Stimulated activated naive CD4-positive, alpha-beta T cell treated with Interleukin-2 at 50 U/mL for 16 hours (primary cell): ENCODE measurements at regions not wholly inside any gene's neighbourhood (a gene's known extent, or its start where the extent isn't known, plus 50 kb on each side); places are given as distances from the start of the nearest gene placed in this dataset.

ENCODE experiments used
- DNase-seq: peaks from one replicate; lab custom pipeline; 2025; lab: John Stamatoyannopoulos, UW

DNA sequence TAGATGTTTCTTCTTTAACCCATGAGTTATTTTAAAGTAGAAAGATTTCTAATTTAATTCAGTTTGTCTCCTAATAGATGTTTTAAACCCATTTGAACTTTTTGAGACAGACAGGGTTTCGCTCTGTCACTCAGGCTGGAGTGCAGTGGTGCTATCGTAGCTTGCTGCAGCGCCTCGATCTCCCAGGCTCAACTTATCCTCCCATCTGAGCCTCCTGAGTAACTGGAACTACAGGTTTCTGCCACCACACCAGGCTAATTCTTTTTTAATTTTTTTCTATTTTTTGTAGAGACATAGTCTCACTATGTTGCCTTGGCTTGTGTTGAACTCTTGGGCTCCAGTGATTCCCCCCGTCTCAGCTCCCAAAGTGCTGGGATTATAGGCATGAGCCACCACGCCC lies 53.0 kb upstream of the RAB18 start:
- DNase-seq, result no peak

DNA sequence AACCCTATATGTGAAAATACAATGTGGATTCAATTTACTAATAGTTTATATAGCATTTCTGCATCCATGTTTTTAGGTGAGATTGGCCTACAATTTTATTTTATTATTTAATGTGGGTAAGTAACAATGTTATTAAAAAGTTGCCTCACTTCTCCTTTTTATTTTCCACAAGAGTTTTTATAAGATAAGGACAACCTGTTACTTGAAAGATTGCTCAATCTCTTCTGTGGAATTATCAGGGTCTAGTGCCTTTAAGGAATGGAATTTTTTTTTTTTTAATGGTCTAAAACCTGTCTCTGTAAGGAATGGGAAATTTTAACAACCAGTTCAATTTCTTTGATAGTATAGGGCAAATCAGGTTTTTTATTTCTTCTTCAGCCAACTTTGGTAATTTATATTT lies 53.9 kb upstream of the RAB18 start:
- no peak for DNase-seq

- DNase-seq, result no peak
Observed at GRCh38 chr10:27449571-27449970, 54.5 kb upstream of the RAB18 start.

DNA sequence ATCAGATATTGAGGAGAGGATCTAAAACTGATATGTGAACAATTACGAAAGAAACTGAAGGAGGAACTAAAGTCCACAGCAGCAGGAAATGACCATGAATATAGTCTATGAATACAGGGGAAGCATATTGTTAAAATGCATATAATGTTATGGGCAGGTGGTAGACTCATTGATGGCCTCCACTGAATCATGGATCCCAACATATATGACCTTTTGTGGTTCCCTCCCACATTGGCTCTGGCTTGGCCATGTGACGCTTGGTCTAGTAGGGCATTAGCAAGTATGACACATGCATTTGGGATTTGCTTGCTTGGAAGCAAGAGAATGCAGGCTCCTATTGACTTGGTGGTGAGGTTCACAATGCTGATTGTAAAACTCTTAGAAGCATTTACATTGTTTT lies 55.2 kb upstream of the RAB18 start:
- DNase-seq, result no peak

DNA sequence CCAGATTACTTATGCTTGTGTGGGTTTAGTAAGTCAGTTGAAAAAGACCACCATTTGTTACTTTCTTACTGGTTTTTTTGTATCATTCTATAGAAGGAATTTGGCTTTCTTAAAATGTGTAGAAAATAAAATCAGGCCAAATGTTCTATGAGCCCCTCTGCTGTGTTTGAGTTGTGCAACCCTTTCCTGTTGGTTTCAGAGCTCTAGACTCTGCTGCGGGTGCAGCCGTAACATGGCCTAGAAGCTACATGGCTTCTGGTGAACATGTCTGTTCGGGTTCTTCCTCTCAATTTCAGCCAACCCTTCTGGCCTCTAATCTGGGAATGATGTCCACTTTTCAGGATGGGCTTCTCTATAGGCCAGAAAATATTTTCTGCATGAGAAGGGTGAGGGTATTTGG lies 56.6 kb upstream of the RAB18 start:
- DNase-seq, result no peak

GRCh38 chr10:27446091-27446918 lies 57.8 kb upstream of the RAB18 start:
- DNase-seq, result no peak

DNA sequence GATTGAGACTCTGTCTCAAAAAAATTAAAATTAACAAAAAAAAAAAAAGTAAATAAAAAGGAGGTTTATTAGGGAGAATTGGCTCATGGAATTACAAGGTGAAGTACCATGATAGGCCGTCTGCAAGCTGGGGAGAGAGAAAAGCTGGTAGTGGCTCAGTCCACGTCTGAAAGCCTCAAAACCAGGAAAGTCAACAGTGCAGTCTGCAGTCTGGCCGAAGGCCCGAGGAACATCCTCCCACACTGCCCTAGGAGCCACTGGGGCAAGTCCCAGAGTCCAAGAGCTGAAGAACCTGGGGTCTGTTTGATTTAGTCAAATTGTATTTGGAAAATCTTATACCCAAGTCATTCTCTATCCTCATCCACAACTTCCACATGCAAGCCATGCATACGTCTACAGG lies 59.0 kb upstream of the RAB18 start:
- no peak for DNase-seq

DNA sequence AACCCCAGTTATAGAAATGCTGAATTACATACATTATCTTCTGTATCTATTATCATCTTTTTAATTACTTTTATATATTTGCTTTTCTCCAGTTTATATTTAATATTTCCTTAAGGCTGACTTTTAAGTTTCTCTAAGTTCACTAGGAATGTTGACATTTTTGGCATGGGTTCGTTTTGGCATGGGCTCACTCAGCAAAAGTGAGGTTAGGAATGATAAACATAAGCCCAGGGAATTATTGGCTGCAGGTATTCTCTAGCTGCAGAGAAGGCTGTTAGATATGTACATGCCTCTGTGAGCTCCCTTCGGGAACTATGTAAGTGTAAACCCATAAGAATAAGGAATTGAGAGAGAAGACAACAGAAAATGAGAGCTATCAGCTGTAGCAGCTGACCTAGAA lies 63.6 kb upstream of the RAB18 start:
- DNase-seq, result no peak

GRCh38 chr10:27440021-27440420 lies 64.1 kb upstream of the RAB18 start:
- DNase-seq, result no peak

GRCh38 chr10:27439101-27439500 lies 65.0 kb upstream of the RAB18 start:
- DNase-seq, result no peak

- DNase-seq, result no peak
Observed at GRCh38 chr10:27437775-27438174, 66.3 kb upstream of the RAB18 start.

DNA sequence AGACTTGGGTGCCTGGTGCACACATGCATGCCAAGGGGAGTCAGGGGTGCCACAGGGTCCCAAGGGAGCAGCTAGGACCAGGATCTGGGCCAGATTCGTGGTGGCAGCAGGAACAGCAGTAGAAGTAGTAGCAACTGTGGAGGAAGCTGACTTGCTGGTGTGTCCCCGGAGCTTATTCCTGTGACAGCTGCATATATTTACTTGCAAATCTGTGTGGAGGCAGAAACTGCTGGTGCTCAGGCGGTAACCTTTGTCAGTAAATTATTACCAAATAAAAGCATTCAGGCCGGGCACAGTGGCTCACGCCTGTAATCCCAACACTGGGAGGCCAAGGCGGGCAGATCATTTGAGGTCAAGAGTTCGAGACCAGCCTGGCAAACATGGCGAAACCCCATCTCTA lies 67.4 kb upstream of the RAB18 start:
- DNase-seq, result no peak

DNA sequence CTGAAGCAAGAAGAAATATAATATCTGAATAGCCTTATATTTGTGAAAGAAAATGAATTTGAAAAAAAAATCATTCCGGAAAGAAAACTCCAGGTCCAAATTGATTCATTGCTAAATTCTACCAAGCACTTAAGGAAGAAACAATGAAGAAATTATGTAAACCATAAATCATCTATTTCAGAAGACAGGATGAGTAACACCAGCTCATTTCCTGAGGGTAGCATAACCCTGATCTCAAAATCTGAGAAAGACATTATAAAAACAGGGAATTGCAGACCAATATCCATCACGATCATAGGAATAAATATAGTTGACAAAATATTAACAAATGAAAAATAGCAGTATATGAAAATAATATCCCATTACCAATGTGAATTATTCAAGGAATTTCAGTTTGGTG lies 70.1 kb upstream of the RAB18 start:
- DNase-seq, result no peak

GRCh38 chr10:27426948-27427467 lies 77.1 kb upstream of the RAB18 start:
- DNase-seq, result no peak

DNA sequence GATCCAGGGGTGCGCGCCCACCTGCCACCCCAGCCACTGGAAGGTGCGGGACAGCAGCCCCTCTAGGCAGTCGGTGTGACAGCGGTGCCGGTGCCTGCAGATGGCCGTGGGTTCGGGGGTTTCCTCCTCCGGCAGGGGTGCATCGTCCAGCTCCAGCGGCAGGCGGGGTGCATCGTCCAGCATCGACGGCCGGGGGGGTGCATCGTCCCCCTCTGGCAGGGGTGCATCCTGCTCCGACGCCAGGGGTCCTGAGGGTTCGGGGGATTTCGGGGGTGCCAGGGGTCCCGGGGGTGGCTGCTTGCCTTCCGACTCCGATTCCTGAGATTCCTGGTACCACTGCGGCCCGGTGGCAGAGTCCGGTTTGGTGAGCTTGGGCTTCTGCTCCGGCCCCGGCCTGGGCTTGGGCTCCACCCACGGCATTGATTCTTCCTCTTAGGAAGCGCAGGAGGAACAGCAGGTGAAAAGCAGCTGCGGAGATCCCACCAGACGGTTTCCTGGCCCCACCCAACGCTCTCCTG lies 90.2 kb upstream of the RAB18 start:
- DNase-seq, result no peak

GRCh38 chr10:27413387-27413786 lies 90.7 kb upstream of the RAB18 start:
- DNase-seq, result no peak

DNA sequence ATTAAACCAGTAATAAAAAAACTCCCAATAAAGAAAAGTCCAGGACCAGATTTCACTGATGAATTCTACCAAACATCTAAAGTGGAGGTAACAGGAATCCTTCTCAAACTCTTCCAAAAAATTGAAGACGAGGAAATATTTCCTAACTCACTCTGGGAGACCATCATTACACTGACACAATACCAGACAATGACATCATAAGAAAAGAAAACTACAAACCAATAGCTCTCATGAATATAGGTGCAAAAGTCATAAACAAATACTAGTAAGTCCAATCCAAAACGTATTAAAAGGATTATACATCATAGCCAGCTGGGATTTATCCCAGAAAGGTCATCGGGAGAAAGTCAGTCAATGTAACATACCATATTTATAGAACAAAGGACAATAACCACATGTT lies 94.0 kb upstream of the RAB18 start:
- no peak for DNase-seq

DNA sequence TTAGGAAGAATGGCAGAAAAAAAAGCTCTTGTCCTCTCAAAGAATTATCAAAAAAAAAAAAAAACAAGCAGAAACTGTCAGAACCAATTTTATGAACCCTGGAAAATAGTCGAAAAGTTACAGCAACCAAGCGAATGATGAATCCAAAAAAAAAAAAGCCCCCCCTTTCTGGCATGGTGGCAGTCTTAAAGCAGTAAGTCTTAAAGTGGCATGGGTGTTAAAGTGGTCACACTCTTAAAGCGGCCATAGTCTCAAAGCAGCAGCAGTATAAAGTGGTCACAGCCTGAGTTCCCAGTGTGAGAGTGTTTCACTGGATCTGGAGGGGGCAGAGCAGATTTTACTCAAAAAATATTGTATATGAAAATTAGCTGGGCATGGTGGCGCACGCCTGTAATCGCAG lies 96.8 kb upstream of the RAB18 start:
- no peak for DNase-seq

GRCh38 chr10:27399871-27400270 lies 104.2 kb upstream of the RAB18 start:
- no peak for DNase-seq

GRCh38 chr10:27393961-27394360 lies 110.1 kb upstream of the RAB18 start:
- no peak for DNase-seq

DNA sequence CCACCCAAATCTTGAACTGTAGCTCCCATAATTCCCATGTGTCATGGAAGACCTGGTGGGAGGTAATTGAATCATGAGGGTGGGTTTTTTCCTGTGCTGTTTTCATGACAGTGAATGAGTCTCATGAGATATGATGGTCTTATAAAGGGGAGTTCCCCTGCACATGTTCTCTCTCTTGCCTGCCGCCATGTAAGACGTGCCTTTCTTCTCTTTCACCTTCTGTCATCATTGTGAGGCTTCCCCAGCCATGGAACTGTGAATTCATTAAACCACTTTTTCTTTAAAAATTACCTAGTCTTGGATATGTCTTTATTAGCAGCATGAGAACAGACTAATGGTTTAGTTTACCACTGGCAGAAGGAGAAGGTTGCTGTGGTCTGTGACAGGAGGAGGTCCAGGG lies 111.5 kb upstream of the RAB18 start:
- no peak for DNase-seq

- DNase-seq, result no peak
Observed at GRCh38 chr10:27391916-27392315, 112.2 kb upstream of the RAB18 start.

- DNase-seq, result no peak
Observed at GRCh38 chr10:27391325-27391724, 112.8 kb upstream of the RAB18 start.

DNA sequence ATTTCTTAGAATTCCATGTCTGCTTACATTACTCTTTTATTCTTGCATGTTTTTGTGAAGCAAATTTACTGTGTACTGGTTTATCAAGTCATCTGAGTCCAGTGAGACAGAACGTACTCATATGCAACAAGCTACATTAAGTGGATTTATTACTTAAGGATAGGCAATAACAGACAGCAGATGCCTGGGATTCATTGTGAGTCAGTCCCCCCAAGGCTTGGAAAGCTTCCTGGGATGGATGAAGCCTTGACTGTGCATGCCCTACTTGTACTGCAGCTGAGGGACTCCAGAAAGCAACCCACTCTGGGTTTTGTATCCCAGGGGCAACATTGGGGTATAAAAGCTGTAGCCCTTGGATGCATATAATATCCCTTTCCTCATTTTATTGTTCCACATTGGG lies 113.4 kb upstream of the RAB18 start:
- no peak for DNase-seq
